ENCODE measurements at regions not wholly inside any gene's neighbourhood (a gene's known extent, or its start where the extent isn't known, plus 50 kb on each side); places are given as distances from the start of the nearest gene placed in this dataset.

DNA sequence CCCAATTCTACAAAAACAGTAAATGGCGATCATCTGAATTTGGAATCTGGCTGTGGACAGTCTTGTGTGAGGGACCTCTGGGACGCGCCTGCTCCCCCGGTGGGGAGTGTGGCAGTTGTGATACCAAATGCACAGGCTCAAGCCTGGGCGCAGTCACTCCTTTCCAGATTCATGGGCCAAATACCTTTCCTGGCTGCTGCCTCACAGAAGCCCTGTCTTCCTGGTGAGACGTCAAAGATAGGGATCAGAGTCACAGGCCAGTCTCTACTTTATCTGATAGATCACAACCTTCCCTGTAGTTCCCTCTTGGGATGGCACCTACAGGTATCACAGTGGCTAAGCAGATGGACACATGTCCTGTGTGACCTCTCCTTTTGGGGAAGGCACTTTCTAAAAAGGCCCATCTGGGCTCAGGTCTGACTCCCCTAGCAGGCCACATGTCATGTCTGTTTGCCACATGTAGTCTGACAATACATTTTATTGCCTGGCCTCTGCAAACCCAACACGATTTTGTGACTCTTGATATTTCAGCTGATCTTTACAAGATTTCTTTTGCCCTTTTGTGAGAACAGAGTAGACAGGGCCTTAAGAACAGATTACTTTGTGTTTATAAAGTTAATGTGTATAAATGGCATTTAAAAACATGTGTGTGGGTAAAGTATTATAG lies 150.1 kb downstream of the SNX10 start:
- Histone ChIP-seq H3K36me3 (ENCODE audit: low read depth) (no peaks in the 10 kb centered on the region), H3K4me1 (ENCODE audit: low read depth) (no peaks in the 10 kb centered on the region), H3K9me3 (no peaks in the 10 kb centered on the region), H3K4me3 (no peak overlapping the region)
- DNase-seq = no peak
- no peak for ATAC-seq
- TF ChIP-seq, protein P1, sequence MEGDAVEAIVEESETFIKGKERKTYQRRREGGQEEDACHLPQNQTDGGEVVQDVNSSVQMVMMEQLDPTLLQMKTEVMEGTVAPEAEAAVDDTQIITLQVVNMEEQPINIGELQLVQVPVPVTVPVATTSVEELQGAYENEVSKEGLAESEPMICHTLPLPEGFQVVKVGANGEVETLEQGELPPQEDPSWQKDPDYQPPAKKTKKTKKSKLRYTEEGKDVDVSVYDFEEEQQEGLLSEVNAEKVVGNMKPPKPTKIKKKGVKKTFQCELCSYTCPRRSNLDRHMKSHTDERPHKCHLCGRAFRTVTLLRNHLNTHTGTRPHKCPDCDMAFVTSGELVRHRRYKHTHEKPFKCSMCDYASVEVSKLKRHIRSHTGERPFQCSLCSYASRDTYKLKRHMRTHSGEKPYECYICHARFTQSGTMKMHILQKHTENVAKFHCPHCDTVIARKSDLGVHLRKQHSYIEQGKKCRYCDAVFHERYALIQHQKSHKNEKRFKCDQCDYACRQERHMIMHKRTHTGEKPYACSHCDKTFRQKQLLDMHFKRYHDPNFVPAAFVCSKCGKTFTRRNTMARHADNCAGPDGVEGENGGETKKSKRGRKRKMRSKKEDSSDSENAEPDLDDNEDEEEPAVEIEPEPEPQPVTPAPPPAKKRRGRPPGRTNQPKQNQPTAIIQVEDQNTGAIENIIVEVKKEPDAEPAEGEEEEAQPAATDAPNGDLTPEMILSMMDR (IDR thresholded peaks at IDR 0.05) = no peak
- intact Hi-C loops (cut with DNase I, micrococcal nuclease) = no loop called here

DNA sequence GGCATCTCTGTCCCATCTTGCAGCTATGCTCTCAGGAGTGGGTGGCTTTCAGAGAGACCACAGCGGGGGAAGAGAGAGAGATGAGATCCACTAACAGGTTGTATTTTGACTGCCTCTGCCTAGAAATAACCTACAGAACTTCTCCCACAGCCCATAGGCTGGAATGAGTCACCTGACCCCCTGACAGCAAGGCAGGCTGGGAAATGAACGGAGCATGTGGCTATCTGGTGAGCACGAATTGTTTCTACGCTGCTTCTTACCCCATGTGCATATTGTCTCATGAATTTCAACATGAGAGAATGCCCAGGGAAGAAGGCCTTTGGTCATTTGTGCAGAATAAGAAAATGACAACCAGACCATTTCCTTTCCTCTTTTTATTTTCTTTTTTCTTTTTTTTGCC lies 151.3 kb downstream of the SNX10 start:
- ATAC-seq = no peak

GRCh38 chr7:26443751-26444150 lies 152.1 kb downstream of the SNX10 start:
- intact Hi-C loops (cut with DNase I, micrococcal nuclease) = no loop called here
- DNase-seq (no peak), ATAC-seq (no peak)
- TF ChIP-seq, protein P1 (IDR thresholded peaks at IDR 0.05) = no peak
- H3K4me1 ChIP-seq (ENCODE audit: low read depth) = no peaks in the 10 kb centered on the region
- H3K4me3 ChIP-seq = no peak overlapping the region
- no peaks in the 10 kb centered on the region for H3K36me3 ChIP-seq (ENCODE audit: low read depth)
- no peaks in the 10 kb centered on the region for H3K9me3 ChIP-seq

More for the DNA sequence above, 151.3 kb downstream of the SNX10 start:
- no peaks in the 10 kb centered on the region for H3K9me3 ChIP-seq
- TF ChIP-seq, protein P1 (IDR thresholded peaks at IDR 0.05) = no peak
- intact Hi-C loops (cut with DNase I, micrococcal nuclease) = no loop called here
- no peaks in the 10 kb centered on the region for H3K36me3 ChIP-seq (ENCODE audit: low read depth)
- H3K4me3 ChIP-seq = no peak overlapping the region
- H3K4me1 ChIP-seq (ENCODE audit: low read depth) = no peaks in the 10 kb centered on the region
- no peak for DNase-seq

DNA sequence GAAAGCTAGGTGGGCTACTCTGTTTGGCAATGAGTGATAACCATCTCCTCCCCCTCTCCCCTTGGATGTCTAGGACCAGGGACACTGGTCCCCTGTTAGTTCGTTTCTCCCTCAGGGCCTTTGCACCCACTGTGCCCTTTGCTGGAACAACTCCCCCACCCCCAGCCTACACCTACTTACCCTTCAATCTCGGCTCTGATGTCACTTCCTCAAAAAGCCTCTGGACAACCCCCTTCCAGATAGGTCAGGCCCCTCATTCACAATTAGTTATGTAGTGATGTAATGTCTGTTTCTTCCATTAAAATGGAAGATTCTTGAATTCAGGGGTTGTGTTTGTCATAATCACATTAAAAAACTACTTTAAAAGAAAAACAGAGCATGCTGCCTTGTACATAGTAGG lies 152.9 kb downstream of the SNX10 start:
- no peaks in the 10 kb centered on the region for H3K4me1 ChIP-seq (ENCODE audit: low read depth)
- ATAC-seq (no peak), DNase-seq (no peak)
- no peak overlapping the region for H3K4me3 ChIP-seq
- intact Hi-C loops (cut with DNase I, micrococcal nuclease) = no loop called here
- H3K9me3 ChIP-seq = no peaks in the 10 kb centered on the region
- TF ChIP-seq, protein P1 (IDR thresholded peaks at IDR 0.05) = no peak
- H3K36me3 ChIP-seq (ENCODE audit: low read depth) = no peaks in the 10 kb centered on the region

DNA sequence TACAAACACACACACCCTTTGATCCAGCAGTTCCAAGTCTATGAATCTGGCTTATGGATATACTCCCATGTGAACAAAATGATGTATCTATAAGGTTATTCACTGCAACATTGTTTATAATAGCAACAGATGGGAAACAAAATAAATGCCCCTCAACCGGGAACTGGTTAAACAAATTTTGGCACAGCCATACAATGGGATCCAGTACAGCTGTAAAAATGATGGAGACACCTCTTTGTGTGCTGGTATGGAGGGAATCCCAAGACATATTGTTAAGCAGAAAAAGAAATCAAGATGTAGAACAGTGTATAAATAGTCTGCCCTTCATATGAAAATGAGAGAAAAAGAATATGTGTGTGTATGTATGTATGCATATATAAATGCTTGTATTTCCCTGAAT lies 155.5 kb downstream of the SNX10 start:
- DNase-seq (no peak), ATAC-seq (no peak)
- no peaks in the 10 kb centered on the region for H3K36me3 ChIP-seq (ENCODE audit: low read depth)
- intact Hi-C loops (cut with DNase I, micrococcal nuclease) = no loop called here
- TF ChIP-seq, protein P1 (IDR thresholded peaks at IDR 0.05) = no peak
- no peaks in the 10 kb centered on the region for H3K9me3 ChIP-seq
- H3K4me1 ChIP-seq (ENCODE audit: low read depth) = no peaks in the 10 kb centered on the region
- no peak overlapping the region for H3K4me3 ChIP-seq
